Epithelial cell of esophagus (primary cell): ENCODE measurements at regions not wholly inside any gene's neighbourhood (a gene's known extent, or its start where the extent isn't known, plus 50 kb on each side); places are given as distances from the start of the nearest gene placed in this dataset.

Experiments
- DNase-seq: peaks from one replicate; pipeline ENCODE4 v3.0.0; 2010; ENCODE audit warnings: low read depth
- H3K4me3 ChIP-seq: 2 replicates; pipeline ENCODE4 v1.5.1; 2011; ENCODE audit warnings: mild to moderate bottlenecking, low read length, control low read depth
- TF ChIP-seq, protein P1 (sequence below): IDR thresholded peaks from 2 replicates; pipeline ENCODE4 v1.5.1; 2011; ENCODE audit warnings: low read depth, mild to moderate bottlenecking, low read length, control low read depth, inconsistent platforms; ENCODE audit not compliant: insufficient read depth; ENCODE audit errors: missing control alignments

DNA sequence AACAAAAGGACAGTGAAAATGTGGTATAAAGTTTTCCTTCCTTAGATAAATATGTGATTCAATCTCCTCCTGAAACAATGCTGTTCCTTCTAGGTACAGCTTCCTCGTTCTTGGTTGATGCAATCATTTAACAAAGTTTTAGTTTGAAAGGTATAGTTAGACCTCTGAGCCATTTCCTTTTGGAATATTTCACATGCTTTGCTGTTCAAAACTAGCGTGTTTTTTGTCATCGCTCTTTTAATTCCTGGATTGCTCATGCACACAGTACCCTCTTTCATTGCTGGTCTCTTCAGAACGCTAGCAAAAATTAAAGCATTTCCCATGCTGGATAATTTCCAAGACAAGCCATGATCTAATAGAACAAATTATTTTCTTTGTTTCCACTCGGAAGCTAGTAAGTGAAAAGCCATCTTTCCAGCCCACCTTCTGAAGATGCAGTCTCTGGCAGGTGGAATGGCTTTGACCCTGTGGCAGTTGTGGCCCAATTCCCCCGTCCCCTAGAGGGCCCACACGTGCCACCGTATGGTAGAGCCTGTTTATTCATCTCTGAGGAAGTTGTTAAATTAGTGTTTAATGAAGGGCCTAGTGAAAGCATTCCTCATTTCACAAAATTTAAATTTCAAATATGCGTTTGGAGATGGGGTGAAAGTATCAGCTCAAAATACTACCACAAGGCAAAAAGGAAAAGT lies 1040.6 kb upstream of the SLC10A2 start:
- peak; percentile 79 for DNase-seq
- TF ChIP-seq, protein P1, sequence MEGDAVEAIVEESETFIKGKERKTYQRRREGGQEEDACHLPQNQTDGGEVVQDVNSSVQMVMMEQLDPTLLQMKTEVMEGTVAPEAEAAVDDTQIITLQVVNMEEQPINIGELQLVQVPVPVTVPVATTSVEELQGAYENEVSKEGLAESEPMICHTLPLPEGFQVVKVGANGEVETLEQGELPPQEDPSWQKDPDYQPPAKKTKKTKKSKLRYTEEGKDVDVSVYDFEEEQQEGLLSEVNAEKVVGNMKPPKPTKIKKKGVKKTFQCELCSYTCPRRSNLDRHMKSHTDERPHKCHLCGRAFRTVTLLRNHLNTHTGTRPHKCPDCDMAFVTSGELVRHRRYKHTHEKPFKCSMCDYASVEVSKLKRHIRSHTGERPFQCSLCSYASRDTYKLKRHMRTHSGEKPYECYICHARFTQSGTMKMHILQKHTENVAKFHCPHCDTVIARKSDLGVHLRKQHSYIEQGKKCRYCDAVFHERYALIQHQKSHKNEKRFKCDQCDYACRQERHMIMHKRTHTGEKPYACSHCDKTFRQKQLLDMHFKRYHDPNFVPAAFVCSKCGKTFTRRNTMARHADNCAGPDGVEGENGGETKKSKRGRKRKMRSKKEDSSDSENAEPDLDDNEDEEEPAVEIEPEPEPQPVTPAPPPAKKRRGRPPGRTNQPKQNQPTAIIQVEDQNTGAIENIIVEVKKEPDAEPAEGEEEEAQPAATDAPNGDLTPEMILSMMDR = peak; percentile 23
- H3K4me3 ChIP-seq = no peak overlapping the region

DNA sequence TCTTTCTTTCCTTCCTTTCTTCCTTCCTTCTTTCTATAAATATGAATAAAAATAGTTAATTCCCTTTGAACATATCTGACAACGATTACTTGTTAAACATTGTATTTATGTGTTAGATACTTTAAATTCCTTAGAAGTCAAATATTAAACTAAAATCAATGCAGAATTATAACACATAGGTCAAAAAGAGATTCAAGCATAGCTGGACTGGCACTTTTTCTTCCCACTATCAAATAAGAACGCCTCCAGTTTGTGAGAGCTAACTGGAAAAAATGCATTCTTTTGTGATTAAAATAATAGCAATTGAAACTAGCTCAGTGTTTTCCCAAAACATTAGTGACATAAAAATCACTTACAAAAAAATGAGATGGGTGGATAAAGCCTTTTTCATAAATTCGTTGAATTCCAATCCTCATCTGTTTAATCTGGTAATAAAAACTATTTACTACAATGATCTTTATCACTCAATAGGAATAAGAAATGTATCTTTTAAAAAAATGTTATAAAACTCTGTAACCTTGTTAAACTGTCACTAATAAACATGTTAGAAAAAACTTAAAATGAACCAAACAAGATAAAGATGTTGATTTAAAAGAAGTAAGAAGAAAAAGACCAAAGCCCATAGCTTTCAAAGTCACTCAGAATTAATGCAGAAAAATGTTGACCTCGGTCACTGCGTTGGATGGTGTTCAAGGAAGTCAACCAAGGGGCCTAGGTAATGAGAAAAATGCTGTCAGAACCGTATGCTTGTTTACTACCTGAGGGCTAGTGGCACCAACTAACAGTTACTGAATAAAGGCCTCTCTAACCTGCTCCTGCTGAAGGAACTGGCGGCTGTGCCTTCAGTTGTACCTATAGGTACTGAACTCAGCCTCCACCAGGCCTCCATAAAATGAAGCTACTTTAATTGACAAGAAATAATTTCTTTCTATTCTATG lies 1039.5 kb upstream of the SLC10A2 start:
- H3K4me3 ChIP-seq = no peak overlapping the region
- DNase-seq = no peak
- TF ChIP-seq, protein P1 = no peak

DNA sequence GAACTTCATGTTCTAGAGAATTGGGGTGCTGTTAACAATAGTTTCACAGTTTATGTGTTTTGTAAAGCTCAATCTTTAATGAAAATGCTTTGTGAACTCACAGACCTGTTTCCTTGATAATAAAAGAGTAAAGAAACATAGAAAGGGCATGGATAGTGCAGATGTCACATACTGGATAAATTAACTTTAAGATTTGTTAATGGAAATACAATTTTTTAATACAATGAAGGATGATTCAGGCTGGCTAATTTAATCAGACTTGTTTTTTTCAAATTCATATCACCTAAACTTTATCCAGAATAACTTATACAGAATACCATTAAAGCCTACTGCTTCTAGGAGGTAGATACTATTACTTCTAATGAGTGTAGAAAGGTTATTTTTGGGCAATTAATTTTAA lies 1033.5 kb upstream of the SLC10A2 start:
- TF ChIP-seq, protein P1 = no peak
- no peak overlapping the region for H3K4me3 ChIP-seq
- DNase-seq = no peak

DNA sequence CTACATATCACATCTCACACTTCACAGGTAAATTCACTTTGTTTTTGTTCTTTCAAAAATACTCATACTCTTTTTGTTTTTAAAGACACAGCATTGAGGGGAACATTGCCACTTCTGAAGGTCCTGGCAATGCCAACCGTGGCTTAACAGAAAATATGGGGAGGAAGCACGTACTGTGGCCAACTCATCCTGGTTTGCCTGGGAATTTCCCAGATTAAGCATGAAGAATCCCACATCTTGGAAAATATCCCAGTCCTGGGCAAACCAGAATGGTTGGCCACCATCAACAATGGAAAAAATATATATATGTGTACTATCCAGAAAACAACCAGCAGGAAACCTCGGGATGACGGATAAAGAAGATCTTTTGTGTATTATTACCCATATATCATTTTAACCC lies 1032.2 kb upstream of the SLC10A2 start:
- peak; percentile 52 for DNase-seq
- TF ChIP-seq, protein P1 = no peak
- no peak overlapping the region for H3K4me3 ChIP-seq

DNA sequence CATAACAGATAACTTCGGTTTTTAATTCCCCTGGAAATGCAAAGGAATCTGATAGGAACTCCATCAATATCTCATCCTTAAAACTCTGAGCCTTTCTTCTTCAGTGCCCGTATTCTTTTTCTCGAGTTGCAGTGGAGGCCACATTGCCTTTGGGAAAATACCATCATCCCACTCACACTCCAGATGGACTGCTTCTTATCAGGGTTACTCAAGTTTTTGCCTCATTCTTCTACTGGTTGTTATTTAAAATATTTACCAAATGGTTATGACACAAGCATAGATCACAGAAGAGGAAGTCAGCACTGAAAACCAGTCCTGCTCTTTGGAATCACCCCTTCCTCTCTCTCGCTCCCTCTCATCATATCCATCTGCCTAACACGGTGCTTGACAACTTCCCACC lies 1020.5 kb upstream of the SLC10A2 start:
- TF ChIP-seq, protein P1 = no peak
- H3K4me3 ChIP-seq = no peak overlapping the region
- no peak for DNase-seq

DNA sequence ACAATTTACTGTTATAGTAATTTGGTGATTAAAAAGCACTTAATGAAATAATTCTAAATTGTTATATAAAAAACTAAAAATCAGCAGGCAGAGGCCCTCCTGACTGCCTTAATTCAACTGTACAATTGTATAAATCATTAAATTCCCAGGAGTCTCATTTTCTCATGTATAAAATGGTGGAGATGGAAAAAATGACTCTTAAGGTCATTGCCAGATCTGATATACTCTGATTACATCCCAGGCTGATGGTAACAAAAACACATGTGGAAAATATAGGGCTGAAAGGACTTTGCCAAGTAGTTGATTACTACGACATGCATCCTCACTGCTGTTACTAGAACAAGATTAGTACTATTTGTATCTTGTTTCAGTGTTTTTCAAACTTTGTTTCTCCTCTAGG lies 1020.0 kb upstream of the SLC10A2 start:
- H3K4me3 ChIP-seq = no peak overlapping the region
- DNase-seq = no peak

More for the DNA sequence above, 1020.0 kb upstream of the SLC10A2 start:
- TF ChIP-seq, protein P1 = no peak
